ENCODE measurements at regions not wholly inside any gene's neighbourhood (a gene's known extent, or its start where the extent isn't known, plus 50 kb on each side); places are given as distances from the start of the nearest gene placed in this dataset.
"Not testable (repeated sequence)": the region's sequence is repeated elsewhere in the genome, so short reads cannot be mapped to it uniquely, and the experiment has no call there.

GRCh38 chr4:151522866-151523519 lies 114.0 kb downstream of the FHIP1A start:
- DNase-seq = no peak

- DNase-seq = no peak
These were observed 115.6 kb downstream of the FHIP1A start for GRCh38 chr4:151524610-151525009.

- not testable (repeated sequence) for DNase-seq
These were observed 117.5 kb downstream of the FHIP1A start for GRCh38 chr4:151526489-151526888.

- no peak for DNase-seq
These were observed 118.7 kb downstream of the FHIP1A start for GRCh38 chr4:151527699-151528098.

GRCh38 chr4:151529187-151529586 lies 120.2 kb downstream of the FHIP1A start:
- DNase-seq = no peak

GRCh38 chr4:151530230-151530629 lies 121.3 kb downstream of the FHIP1A start:
- no peak for DNase-seq

- DNase-seq = no peak
These were observed 121.8 kb downstream of the FHIP1A start for GRCh38 chr4:151530783-151531182.

- no peak for DNase-seq
These were observed 123.2 kb downstream of the FHIP1A start for GRCh38 chr4:151532001-151532708.

- no peak for DNase-seq
These were observed 125.2 kb downstream of the FHIP1A start for GRCh38 chr4:151534195-151534594.

GRCh38 chr4:151535366-151535765 lies 126.4 kb downstream of the FHIP1A start:
- DNase-seq = no peak

- DNase-seq = peak; percentile 2
These were observed 128.7 kb downstream of the FHIP1A start for GRCh38 chr4:151537687-151538086.

GRCh38 chr4:151538963-151539362 lies 130.0 kb downstream of the FHIP1A start:
- DNase-seq = no peak

- DNase-seq = no peak
These were observed 131.9 kb downstream of the FHIP1A start for GRCh38 chr4:151540728-151541388.

- peak; percentile 93 for DNase-seq
These were observed 132.6 kb downstream of the FHIP1A start for GRCh38 chr4:151541389-151542071.

- no peak for DNase-seq
These were observed 139.7 kb downstream of the FHIP1A start for GRCh38 chr4:151548708-151549107.

GRCh38 chr4:151549378-151549777 lies 140.4 kb downstream of the FHIP1A start:
- DNase-seq = not testable (repeated sequence)

- no peak for DNase-seq
These were observed 144.9 kb downstream of the FHIP1A start for GRCh38 chr4:151553874-151554273.

- no peak for DNase-seq
These were observed 146.4 kb downstream of the FHIP1A start for GRCh38 chr4:151555151-151555945.

GRCh38 chr4:151558496-151559113 lies 149.6 kb downstream of the FHIP1A start:
- DNase-seq = no peak

GRCh38 chr4:151559595-151559994 lies 150.6 kb downstream of the FHIP1A start:
- DNase-seq = no peak

GRCh38 chr4:151561551-151562256 lies 152.7 kb downstream of the FHIP1A start:
- DNase-seq = no peak
